HG02970 (cell line): ENCODE measurements at regions not wholly inside any gene's neighbourhood (a gene's known extent, or its start where the extent isn't known, plus 50 kb on each side); places are given as distances from the start of the nearest gene placed in this dataset.
"Not testable (repeated sequence)": the region's sequence is repeated elsewhere in the genome, so short reads cannot be mapped to it uniquely, and the experiment has no call there.

Experiments
- ATAC-seq: cut with Tn5 transposase; IDR thresholded peaks from one replicate; pipeline ENCODE4 v1.9.1; 2021; ENCODE audit warnings: mild to moderate bottlenecking, moderate library complexity, moderate number of reproducible peaks; ENCODE audit not compliant: unreplicated experiment, low FRiP score

- no peak for ATAC-seq
Measured at GRCh38 chr9:89670801-89671434, 66.1 kb downstream of the GADD45G start.

- no peak for ATAC-seq
Measured at GRCh38 chr9:89674667-89675057, 69.8 kb downstream of the GADD45G start.

DNA sequence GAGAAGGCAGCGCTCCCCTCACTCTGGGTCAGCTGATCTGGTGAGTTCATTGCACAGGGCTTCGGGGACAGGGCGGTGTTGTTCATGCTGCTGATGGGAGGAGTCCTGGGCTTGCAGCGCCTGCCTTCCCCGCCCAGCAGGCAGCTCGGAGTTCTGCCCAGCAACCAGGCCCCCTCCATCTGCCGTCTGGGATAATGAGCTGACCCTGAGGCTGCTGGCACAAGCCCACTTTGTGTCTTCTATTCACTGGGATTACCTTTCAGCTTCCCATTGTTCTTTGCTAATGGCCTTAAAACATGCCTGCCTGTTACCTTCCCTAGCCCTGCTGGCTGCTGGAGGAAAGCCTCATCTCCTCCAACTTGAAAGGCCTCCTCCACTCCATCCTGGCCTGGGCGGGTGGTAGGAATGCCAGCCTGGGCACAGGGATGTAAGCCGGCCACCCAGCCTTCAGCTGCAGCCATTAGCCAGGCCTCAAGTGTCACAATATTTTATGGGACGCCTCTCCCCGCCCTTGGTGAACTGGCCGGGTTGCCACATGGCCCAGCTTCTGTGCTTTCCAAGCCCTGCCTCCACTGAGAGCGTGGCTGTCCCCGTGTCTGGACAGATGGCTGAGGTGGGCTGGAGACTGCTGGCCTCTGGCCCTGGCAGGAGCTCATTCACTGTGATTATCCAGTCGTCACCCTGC lies 70.4 kb downstream of the GADD45G start:
- ATAC-seq, result no peak

DNA sequence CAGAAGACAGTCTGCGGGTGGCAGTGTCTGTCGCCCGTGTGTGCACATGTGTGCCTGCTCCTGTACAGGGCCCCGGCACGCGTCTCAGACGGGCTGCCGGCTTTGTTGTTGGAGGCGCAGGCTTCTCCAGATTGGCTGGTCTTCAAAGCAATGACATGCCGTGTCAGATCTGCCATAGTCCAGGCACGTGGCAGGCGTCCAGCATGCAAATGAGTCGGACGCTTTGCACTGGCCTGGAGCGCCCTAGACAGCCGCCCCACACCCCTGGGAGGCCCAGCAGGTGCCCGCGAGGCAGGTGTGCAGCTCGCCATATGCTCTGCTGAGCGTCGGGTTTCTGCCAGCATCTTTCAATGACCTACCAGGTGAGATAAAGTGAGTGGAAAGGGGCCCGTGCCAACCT lies 71.5 kb downstream of the GADD45G start:
- no peak for ATAC-seq

DNA sequence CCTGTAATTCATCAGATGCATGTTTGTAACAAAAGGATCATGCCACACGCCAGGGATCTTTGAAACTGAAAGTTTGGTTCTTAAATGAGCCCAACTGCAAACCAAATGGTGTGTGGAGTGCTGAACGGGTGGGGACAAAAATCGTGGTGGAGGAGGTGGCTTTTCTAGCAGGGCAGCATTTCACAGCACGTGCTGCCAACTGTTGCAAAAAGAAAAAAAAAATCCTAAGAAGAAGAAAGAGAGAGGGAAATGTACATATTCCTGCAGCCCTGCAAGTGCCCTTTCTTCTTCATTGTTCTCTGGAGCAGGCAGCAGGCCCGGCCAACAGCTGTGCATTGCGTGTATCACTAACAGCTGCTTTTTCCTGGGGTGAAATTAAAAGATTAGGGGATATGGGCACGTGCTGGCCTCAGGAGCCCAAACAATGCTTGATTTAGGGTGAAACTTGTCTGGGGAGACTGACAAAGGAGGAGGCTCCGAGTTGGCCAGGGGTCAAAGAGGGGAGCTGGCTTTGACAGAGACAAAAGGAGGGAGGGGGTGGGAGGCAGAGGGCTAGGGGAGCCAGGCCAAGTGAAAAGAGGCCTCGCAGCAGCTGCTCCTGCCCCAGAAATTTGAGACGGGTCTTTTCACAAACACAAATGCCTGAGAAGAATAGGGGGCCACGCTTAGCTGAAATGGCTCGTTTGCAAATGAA lies 73.0 kb downstream of the GADD45G start:
- no peak for ATAC-seq

DNA sequence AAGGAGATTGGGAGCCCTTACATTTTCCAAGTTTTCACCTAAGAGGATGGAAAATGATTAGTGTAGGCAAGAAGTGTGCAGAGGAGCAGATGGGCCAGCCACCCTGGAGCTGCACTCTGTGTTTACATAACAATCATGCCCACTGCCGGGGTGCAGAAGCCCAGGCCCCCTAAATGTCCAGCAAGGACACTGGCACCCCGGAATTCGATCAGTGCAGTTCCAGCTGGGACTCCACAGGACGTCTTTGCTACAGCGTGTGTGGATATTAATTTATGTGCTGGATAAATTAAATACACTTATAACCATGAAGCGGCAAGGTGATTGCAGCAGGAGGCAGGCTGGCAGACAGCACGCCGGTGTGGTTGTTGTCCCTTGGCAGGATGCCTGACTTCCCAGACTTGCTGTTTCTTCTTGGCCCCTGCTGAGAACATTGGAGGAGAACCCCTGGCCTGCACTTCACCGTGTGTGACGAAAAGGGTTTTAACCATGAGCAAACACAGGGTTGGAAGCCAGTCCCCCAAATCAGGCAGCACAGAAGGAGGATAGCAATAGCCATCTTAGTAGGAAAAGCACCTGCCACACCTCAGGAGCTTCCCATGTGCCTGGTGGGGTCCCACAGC lies 73.7 kb downstream of the GADD45G start:
- no peak for ATAC-seq

DNA sequence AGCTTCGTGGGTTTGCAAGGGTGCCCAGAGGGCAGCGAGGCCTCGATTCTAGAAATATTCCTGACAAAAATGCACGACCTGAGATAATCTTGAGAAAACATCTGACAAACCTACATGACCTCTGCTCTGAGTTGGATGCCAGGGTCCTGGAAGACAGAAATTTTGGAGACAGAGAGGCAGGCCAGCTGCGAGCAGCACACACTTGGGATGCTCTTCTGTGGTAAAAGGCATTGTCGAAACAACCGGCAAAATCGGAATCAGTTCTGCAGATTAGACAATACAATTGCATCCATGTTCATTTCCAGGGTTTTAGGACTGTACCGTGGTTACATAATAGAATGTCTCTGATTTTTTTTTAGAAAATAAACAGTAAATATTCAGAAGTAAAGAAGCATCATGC lies 74.2 kb downstream of the GADD45G start:
- ATAC-seq, result no peak

GRCh38 chr9:89679581-89679980 lies 74.8 kb downstream of the GADD45G start:
- no peak for ATAC-seq

- ATAC-seq, result no peak
Measured at GRCh38 chr9:89680547-89681467, 76.0 kb downstream of the GADD45G start.

GRCh38 chr9:89681468-89681859 lies 76.7 kb downstream of the GADD45G start:
- not testable (repeated sequence) for ATAC-seq

- ATAC-seq, result no peak
Measured at GRCh38 chr9:89683626-89684025, 78.8 kb downstream of the GADD45G start.

GRCh38 chr9:89684218-89684617 lies 79.4 kb downstream of the GADD45G start:
- ATAC-seq, result no peak

DNA sequence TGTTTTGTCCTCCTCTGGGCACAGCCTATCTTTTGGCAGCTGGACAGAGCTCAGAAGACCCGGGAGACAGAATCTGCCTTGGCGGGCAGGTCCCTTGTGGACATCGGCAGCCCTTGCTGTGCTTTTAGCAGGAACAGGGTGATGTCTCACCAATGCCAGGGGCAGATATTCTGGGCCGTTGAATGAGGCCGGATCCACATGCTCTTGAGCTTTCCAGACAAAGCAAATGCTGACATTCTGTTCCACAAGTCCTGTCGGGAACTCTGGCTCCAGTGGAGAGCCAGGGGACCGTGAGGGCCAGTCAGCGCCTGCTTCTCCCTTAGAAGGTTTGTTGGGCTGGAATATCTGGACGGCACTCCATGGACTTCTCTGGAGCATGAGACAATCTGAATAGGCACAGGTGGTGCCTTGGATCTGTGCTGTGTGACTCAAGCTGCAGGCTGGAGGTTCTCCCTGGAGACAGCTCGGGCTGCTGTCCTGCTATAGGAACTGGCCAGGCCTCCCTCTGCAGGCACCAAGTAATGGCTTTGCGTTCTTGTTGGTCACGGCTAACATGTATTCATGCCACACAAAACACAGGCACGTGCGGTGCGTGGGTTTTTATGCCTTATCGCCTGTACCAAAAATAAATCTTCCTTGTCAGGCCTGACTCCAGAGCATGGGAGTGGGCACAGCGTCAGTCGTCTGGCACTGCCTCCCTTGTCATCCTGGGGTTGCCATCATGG lies 80.3 kb downstream of the GADD45G start:
- ATAC-seq, result no peak

DNA sequence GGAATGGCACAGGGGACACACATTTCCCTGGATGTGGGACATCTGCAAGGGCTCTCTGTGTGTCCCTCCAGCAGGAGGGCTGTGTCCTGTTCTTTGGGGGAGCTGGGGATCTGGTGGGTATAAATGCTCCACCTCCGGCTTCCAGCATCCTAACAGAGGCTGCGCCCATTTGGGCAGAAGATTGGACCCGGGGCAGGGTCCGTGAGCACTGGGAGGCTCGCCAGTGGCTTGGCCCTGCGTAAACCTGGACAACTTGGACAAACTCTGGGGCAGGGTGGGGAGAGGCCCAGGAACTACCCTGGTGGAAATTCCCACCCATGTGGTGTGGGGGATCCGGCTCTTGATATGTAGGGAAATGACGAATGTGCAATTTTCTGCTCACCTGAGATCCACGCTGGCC lies 80.9 kb downstream of the GADD45G start:
- ATAC-seq, result no peak

DNA sequence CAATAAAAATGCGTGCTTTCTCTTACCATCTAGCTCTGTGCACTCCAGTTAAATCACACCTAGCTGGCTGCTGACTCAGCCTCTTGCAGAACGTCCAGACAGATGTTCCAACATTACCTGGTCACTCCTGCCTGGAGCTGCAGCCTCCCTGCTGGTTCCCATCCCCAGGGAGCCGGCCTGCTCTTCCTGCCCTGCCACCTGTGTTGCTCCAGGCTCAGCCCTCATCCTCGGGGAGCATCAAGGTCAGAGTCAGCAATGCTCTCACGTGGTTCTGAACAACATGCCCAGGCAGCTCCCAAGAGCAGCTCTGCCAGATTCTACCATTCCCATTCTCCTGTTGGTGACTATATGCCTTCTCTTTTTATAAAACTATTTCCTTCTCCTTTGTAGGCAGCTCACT lies 81.3 kb downstream of the GADD45G start:
- ATAC-seq, result no peak

DNA sequence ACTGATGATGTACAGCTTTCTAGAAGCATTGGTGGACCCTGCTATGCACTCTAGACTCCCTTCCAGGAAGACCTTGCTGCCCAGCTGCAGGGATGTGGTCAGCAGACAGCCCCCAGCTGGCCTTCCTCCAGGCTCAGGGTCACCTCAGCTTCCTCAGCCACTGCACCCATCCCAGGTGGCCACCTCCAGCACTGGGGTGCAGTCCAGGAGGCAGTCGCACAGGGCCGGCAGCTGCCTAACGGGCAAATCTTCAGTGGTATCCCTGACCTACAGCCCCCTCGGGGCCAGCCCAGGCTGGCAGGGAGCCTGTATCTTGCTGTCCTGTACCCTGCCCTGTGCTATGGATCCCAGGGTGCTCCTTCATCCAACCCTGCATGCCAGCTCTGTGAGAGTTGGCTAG lies 81.8 kb downstream of the GADD45G start:
- no peak for ATAC-seq

GRCh38 chr9:89687188-89687587 lies 82.4 kb downstream of the GADD45G start:
- ATAC-seq, result no peak

DNA sequence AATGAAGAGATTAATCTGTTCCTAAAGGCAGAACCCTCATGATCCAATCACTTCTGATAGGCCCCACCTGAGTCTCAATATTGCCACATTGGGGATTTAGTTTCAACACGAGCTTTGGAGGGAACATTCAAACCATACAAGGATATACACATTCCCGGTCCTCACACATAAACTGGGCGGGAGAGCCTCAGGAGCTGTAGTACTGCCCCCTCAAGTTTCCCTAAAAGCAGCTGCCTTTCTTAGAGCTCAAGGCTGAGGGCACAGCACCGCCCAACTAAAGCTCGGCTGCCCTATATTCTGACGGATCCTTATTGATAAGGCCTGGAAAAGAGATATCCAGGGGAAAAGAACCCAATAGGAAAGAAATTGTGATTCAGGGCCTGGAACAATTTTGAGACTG lies 83.0 kb downstream of the GADD45G start:
- no peak for ATAC-seq

GRCh38 chr9:89689321-89689720 lies 84.5 kb downstream of the GADD45G start:
- ATAC-seq, result not testable (repeated sequence)
